ENCODE measurements at regions not wholly inside any gene's neighbourhood (a gene's known extent, or its start where the extent isn't known, plus 50 kb on each side); places are given as distances from the start of the nearest gene placed in this dataset.

- no peak for ATAC-seq
- no peak for TF ChIP-seq TCF4 (CRISPR knock-in tag; IDR thresholded peaks at IDR 0.05; ENCODE audit: borderline replicate concordance)
- no peak for TF ChIP-seq CREB5 (CRISPR knock-in tag; IDR thresholded peaks at IDR 0.05; ENCODE audit: low read depth)
- no peak for TF ChIP-seq ESRRG (CRISPR knock-in tag; IDR thresholded peaks at IDR 0.05)
- TF ChIP-seq ZFP3 (CRISPR knock-in tag; IDR thresholded peaks at IDR 0.05), result no peak
- TF ChIP-seq ZNF565 (CRISPR knock-in tag; conservative IDR thresholded peaks at IDR 0.05; ENCODE audit: low read depth), result no peak
- TF ChIP-seq OSR1 (CRISPR knock-in tag; IDR thresholded peaks at IDR 0.05), result no peak
- TF ChIP-seq PATZ1 (CRISPR knock-in tag; IDR thresholded peaks at IDR 0.05; ENCODE audit: borderline replicate concordance), result no peak
- no peak for TF ChIP-seq GLIS3 (CRISPR knock-in tag; IDR thresholded peaks at IDR 0.05)
- TF ChIP-seq ZC3H10 (CRISPR knock-in tag; IDR thresholded peaks at IDR 0.05), result no peak
- TF ChIP-seq SNAI2 (CRISPR knock-in tag; IDR thresholded peaks at IDR 0.05), result no peak
- no peak for TF ChIP-seq ZNF8 (CRISPR knock-in tag; IDR thresholded peaks at IDR 0.05)
- TF ChIP-seq ZFP30 (CRISPR knock-in tag; IDR thresholded peaks at IDR 0.05), result no peak
- TF ChIP-seq ARNTL (CRISPR knock-in tag; IDR thresholded peaks at IDR 0.05; ENCODE audit: borderline replicate concordance, low read depth), result no peak
- TF ChIP-seq TSHZ2 (CRISPR knock-in tag; IDR thresholded peaks at IDR 0.05), result no peak
- TF ChIP-seq BACH2 (CRISPR knock-in tag; IDR thresholded peaks at IDR 0.05; ENCODE audit: borderline replicate concordance), result no peak
- no peak for TF ChIP-seq CSRNP3 (CRISPR knock-in tag; IDR thresholded peaks at IDR 0.05)
- no peak for TF ChIP-seq PPARA (CRISPR knock-in tag; IDR thresholded peaks at IDR 0.05; ENCODE audit: borderline replicate concordance)
- TF ChIP-seq CSDC2 (CRISPR knock-in tag; IDR thresholded peaks at IDR 0.05), result no peak
Measured at GRCh38 chr2:2562867-2563266, 231.8 kb upstream of the MYT1L start.

- TF ChIP-seq TCF4 (CRISPR knock-in tag; IDR thresholded peaks at IDR 0.05; ENCODE audit: borderline replicate concordance) (no peak), PPARA (CRISPR knock-in tag; IDR thresholded peaks at IDR 0.05; ENCODE audit: borderline replicate concordance) (no peak), ZNF8 (CRISPR knock-in tag; IDR thresholded peaks at IDR 0.05) (no peak), PATZ1 (CRISPR knock-in tag; IDR thresholded peaks at IDR 0.05; ENCODE audit: borderline replicate concordance) (no peak), ZNF70 (CRISPR knock-in tag; IDR thresholded peaks at IDR 0.05) (no peak), CREB5 (CRISPR knock-in tag; IDR thresholded peaks at IDR 0.05; ENCODE audit: low read depth) (no peak), POU6F1 (CRISPR knock-in tag; IDR thresholded peaks at IDR 0.05; ENCODE audit: borderline replicate concordance, low read depth) (no peak), BACH2 (CRISPR knock-in tag; IDR thresholded peaks at IDR 0.05; ENCODE audit: borderline replicate concordance) (no peak), ZC3H10 (CRISPR knock-in tag; IDR thresholded peaks at IDR 0.05) (no peak), ZFP3 (CRISPR knock-in tag; IDR thresholded peaks at IDR 0.05) (no peak), ARNTL (CRISPR knock-in tag; IDR thresholded peaks at IDR 0.05; ENCODE audit: borderline replicate concordance, low read depth) (no peak), ZNF565 (CRISPR knock-in tag; conservative IDR thresholded peaks at IDR 0.05; ENCODE audit: low read depth) (no peak), SNAI2 (CRISPR knock-in tag; IDR thresholded peaks at IDR 0.05) (no peak), CSRNP3 (CRISPR knock-in tag; IDR thresholded peaks at IDR 0.05) (no peak), ESRRG (CRISPR knock-in tag; IDR thresholded peaks at IDR 0.05) (no peak)
- ATAC-seq, result no peak
Measured at GRCh38 chr2:2561346-2562095, 230.4 kb upstream of the MYT1L start.

Measured in SK-N-SH treated with all-trans-retinoic acid at 6 μM for 48 hours (cell line).